NCI-H2196 treated with DMSO at 0.1 percent for 48 hours (cell line): ENCODE measurements at regions not wholly inside any gene's neighbourhood (a gene's known extent, or its start where the extent isn't known, plus 50 kb on each side); places are given as distances from the start of the nearest gene placed in this dataset.

Experiments
- DNase-seq: peaks from one replicate; lab custom pipeline; 2025; ENCODE audit not compliant: unreplicated experiment; lab: John Stamatoyannopoulos, UW

- no peak for DNase-seq
These were observed 100.1 kb upstream of the DIO3 start for GRCh38 chr14:101460986-101461750.

- DNase-seq, result no peak
These were observed 99.4 kb upstream of the DIO3 start for GRCh38 chr14:101461891-101462290.

DNA sequence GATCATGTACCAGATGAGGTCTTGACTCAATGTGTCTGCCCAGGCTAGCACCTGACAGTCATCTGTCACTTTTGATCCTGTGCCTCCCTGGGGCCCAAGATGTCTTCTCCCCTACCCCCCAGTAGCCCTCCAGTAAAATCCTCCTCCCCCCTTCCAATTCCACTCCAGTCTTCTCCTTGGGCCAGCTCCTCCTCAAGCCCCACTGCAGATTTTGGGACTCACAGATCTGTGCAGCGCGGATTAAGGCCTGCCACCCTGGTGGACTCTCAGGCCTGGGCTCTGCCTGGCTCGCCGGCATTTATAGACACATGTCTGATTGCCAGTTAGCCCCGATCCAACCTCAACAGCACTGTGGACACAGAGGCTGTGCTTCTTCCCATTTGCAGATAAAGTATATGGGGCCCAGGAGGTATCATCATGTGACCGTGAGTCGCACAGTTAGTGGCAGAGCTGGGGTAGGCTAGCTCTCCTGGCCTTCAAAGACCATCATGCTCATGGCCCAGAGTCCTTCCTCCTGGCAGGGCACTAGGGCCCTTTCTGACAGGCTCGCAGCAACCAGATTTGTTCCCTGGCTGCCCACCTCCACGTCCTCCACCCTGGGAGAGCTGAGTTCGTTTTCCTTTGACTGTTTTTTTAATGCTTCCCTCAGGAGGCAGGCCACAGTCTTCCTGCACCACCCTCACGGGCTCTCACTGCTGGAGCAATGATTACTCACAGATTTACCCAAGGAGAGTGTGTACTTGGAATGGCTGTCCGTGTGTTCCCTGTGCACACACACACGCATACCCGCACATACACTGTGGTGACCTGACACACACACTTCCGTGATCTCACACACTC lies 98.3 kb upstream of the DIO3 start:
- no peak for DNase-seq

DNA sequence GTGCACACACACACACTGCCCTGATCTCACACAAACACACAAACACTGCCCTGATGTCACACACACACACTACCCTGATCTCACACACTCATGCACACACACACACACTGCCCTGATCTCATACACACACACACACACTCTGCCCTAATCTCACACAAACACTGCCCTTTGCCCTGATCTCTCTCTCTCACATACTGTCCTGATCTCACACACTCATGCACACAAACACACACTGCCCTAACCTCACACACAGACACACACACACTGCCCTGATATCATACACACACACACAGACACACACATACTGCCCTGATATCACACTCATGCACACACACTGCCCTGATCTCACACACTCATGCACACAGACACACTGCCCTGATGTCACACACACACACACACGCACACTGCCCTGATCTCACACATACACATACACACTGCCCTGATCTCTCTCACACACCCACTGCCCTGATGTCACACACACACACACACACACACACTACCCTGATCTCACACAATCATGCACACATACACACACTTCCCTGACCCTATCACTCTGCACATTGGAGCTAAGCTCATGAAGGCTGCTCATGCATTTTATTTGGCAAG lies 97.6 kb upstream of the DIO3 start:
- no peak for DNase-seq

DNA sequence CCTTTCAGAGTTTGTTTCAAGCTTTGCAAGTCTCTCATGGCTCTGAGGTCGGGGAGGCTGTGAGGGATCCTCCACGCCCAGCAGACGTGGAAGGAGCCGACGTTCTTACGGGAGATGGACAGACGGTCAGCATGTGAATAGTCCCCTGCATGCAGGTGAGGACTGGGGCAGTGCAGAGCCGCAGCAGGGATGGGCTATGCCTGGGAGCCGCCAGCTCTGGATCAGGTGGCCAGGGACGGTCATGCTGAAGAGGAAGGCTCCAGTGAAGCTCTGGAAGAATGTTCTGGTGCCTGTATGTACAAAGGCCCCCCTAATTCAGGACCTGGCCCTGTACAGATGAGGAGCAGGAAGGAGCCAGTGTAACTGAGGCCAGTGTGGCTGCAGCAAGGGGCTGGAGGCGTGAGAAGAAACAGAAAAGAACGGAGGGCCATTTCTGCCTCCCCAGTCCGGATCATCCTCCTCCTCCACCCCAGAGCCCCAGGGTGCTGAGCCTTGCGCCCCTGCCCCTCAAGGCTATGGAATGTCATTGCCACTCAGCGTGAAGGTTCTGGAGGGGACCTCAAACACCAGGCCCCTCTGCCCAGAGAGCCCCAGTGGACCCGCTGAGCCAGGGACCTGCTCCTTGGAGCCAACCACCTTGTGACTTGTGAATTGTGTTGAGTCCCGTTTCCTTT lies 96.8 kb upstream of the DIO3 start:
- DNase-seq, result no peak

DNA sequence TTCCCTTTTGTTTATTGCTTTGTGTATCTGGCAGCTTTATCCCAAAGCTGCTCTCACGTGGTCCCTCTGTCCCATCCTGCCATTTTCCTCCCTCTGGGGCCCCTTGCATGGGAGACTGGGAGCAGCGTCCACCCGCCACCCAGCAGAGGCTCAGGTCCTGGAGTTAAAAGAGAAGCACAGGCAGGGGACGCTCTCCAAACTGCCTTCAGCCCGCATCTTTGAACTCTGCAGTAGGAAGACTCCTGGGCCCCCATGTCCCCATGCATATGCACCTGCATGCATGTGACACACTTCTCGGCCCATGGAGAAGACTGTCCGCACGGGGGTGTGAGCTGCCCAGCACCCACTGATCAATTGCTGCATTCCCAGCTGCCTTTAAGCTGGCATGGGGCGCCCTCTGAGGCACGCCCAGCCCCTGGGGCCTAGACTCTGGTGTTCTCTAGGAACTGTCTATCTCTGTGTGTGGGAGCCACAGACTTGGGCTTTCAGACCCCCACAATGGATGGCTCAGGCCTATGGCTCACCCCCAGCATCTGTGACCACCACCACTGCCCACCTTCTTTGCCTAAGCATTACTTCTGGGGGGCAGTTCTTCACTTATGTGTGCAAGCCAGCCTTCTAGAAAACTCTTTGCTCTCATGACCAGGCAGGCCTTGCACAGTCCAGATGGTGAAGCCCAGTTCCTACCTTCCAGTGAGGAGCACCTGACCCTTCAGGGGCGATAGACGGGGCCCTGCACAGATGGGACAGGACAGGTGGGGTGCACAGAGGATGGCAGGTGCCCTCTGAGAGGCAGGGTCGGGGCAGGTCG lies 96.1 kb upstream of the DIO3 start:
- DNase-seq, result no peak

- no peak for DNase-seq
These were observed 95.4 kb upstream of the DIO3 start for GRCh38 chr14:101465795-101466448.

- DNase-seq, result no peak
These were observed 94.7 kb upstream of the DIO3 start for GRCh38 chr14:101466456-101467180.

- DNase-seq, result no peak
These were observed 93.9 kb upstream of the DIO3 start for GRCh38 chr14:101467181-101467926.

DNA sequence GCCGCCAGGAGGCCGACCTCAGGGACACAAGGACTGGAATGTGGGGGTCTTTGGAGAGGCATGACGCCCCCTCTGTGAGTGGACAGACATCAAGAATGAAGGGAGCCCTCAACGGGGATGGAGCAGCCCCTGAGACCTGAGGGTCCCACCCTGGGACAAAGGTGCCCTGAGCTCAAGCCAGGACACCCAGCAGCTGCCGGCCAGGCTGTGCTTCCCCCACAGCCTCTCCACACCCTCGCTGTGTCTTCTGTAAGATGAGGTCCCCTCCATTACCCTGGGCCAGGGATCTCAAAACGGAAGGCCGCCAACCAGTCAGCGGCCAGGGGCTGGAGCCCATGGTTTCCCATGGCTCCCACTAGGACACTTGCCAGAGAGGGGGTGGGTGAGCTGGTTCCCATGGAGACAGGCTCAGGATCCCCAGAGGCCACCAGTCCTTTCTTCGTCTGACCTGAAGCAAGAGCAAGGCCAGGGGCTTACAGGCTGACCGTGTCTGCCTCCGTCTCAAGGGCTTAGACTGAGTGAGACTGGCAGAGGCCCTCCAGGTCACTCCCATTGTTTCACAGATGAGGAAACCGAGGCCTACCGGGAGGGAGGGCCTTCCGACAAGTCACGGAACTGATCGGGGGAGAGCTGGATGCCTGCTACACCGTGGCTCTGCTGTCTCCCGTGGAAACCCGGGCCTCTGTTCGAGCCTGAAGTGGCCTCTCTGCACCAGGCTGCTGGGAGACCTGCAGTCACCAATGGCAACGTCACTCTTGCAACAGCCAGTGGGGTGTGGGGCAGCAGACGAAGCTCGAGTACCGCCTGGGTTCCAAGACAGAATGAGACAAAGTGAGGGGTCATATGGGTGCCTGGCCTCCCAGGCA lies 91.7 kb upstream of the DIO3 start:
- no peak for DNase-seq

DNA sequence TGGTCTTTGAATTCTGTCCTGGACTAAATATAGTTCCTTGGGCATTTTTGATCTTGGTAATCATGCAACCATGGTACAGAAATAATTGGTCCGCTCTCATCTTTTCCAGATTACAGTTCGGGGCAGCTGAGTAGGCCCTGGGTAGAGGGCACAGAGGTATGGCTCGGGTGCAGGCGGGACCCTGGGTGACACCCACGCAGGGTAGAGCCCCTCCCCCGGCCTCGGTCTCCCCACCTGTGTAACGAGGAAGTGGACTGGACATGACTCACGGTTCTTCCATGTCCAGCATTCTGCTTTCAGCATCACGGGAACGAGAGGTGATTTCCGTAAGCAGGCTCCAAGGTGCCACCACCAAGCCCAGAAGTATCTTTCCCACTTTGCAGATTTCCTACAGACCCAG lies 91.0 kb upstream of the DIO3 start:
- no peak for DNase-seq

DNA sequence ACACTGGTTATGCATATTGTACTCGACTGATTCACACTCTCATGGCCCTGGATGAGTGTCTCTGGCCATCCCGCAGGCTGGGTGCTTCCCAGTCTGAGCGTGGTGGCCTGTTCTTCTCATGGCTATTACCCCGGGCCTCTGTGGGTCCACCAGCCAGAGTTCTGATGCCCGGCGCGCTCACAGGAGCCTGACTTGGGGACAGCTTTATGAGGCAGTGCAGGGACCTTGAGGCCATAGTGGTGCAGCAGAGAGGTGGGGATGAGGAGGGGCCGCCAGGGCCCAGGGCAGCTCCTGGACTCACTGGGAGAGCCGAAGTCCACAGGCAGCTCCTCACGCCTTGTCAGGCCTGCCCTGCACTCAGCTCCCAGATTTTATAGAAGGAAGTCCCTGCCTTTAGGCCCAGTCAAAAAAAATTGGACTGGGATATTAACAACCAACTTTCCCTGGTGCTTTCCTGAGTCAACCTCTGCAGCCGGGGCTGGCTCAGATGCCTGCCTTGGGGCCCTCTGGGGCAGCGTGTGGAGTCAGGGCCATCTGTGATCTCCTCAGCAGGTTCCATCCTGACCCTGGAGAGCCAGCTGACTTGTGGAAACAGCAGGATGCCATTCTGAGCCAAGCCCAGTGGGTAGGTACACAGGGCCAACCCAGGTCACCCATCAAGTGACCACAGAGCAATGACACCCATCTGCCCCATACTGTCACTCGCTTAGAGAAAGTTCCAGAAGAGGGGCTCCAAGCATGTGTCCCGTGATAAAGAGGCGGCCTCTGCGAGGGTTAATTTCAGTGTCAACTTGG lies 89.4 kb upstream of the DIO3 start:
- no peak for DNase-seq

- no peak for DNase-seq
These were observed 88.8 kb upstream of the DIO3 start for GRCh38 chr14:101472518-101472849.

GRCh38 chr14:101473045-101473729 lies 88.1 kb upstream of the DIO3 start:
- DNase-seq, result no peak

DNA sequence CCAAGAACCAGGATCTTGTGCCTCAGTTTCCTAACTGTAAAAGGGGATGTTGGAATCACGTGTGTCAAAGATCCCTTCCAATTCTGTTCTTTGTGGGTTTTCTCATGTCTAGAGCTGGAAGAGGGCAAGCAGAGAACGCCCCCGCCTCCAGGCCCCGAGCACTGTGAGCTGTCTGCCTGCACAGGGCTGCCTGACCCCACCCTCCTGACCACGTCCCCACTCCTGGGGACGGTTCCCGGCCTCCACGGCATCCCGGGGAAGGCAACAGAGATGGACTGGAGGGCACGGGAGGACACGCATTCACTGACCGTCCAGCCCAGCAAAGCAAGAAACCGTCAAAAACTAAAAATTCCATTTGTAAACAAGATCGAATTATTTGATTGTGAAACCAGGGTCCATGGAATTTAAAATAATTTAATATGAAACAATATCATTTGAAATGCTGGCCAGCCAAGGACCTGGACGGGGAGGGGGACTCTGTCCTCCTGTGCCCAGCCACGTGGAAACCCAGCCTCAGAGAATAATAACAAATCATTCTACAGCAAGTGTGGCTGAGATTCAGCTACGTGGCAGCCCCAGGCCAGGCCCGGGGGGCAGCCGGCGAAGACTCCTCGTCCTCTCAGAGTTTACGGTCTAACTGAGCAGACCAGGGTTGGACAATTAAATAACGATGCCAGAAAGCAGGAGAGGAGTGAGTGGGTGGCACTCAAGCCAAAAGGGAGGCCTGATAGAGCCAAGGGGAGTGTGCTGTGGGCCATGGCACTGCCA lies 87.3 kb upstream of the DIO3 start:
- no peak for DNase-seq
